Thoracic aorta (tissue), 2 donors: ENCODE measurements at regions not wholly inside any gene's neighbourhood (a gene's known extent, or its start where the extent isn't known, plus 50 kb on each side); places are given as distances from the start of the nearest gene placed in this dataset.
A peak's percentile ranks its signal among the peaks of the same experiment; 100 is the strongest.

ENCODE experiments used
- ATAC-seq: fragments of 150-250 bp; one replicate; pipeline ENCODE4 v1.8.0; 2017; ENCODE audit warnings: low read depth; ENCODE audit not compliant: insufficient number of reproducible peaks, low FRiP score
- DNase-seq: peaks from one replicate; pipeline ENCODE4 v3.0.0-alpha.2; 2020; ENCODE audit warnings: low spot score
- H3K27ac ChIP-seq, 2 donors: fragments of 200-600 bp; sonication (generic); 1 replicate in 1 of 2; 2 replicates in 1 of 2; pipeline ENCODE4 v1.5.1; 2016; ENCODE audit warnings: mild to moderate bottlenecking in 2 of 2, moderate library complexity in 2 of 2
- H3K27me3 ChIP-seq: fragments of 200-600 bp; sonication (generic); replicated peaks from 2 replicates; pipeline ENCODE4 v1.6.0; 2016; ENCODE audit warnings: mild to moderate bottlenecking; ENCODE audit not compliant: insufficient read depth
- H3K36me3 ChIP-seq: fragments of 200-600 bp; sonication (generic); one replicate; pipeline ENCODE4 v1.5.1; 2016
- H3K4me1 ChIP-seq, 2 donors: fragments of 200-600 bp; sonication (generic); 1 replicate in 1 of 2; 2 replicates in 1 of 2; pipeline versions ENCODE4 v1.5.1 to v1.6.0; 2016; ENCODE audit warnings: low read depth in 2 of 2, mild to moderate bottlenecking in 1 of 2; ENCODE audit not compliant: control insufficient read depth in 1 of 2
- H3K4me3 ChIP-seq: fragments of 200-600 bp; sonication (generic); 2 replicates; pipeline ENCODE4 v1.5.1; 2016; ENCODE audit warnings: mild to moderate bottlenecking
- H3K9me3 ChIP-seq: fragments of 200-600 bp; sonication (generic); 2 replicates; pipeline ENCODE4 v1.5.1; 2016
- TF ChIP-seq, protein P1 (sequence below): fragments of 200-600 bp; sonication (generic); IDR thresholded peaks from one replicate; pipeline ENCODE4 v1.5.1; 2019; ENCODE audit warnings: antibody characterized with exemption

- TF ChIP-seq, protein P1, sequence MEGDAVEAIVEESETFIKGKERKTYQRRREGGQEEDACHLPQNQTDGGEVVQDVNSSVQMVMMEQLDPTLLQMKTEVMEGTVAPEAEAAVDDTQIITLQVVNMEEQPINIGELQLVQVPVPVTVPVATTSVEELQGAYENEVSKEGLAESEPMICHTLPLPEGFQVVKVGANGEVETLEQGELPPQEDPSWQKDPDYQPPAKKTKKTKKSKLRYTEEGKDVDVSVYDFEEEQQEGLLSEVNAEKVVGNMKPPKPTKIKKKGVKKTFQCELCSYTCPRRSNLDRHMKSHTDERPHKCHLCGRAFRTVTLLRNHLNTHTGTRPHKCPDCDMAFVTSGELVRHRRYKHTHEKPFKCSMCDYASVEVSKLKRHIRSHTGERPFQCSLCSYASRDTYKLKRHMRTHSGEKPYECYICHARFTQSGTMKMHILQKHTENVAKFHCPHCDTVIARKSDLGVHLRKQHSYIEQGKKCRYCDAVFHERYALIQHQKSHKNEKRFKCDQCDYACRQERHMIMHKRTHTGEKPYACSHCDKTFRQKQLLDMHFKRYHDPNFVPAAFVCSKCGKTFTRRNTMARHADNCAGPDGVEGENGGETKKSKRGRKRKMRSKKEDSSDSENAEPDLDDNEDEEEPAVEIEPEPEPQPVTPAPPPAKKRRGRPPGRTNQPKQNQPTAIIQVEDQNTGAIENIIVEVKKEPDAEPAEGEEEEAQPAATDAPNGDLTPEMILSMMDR = no peak
- ATAC-seq = no peak
- Histone ChIP-seq H3K4me3 (no peak overlapping the region), H3K27me3 (no peaks in the 10 kb centered on the region), H3K36me3 (no peaks in the 10 kb centered on the region), H3K27ac (no peak overlapping the region), H3K4me1 (no peaks in the 10 kb centered on the region), H3K9me3 (no peaks in the 10 kb centered on the region)
- no peak for DNase-seq
Observed at GRCh38 chr5:50953290-50953689, 286.9 kb downstream of the PARP8 start.

DNA sequence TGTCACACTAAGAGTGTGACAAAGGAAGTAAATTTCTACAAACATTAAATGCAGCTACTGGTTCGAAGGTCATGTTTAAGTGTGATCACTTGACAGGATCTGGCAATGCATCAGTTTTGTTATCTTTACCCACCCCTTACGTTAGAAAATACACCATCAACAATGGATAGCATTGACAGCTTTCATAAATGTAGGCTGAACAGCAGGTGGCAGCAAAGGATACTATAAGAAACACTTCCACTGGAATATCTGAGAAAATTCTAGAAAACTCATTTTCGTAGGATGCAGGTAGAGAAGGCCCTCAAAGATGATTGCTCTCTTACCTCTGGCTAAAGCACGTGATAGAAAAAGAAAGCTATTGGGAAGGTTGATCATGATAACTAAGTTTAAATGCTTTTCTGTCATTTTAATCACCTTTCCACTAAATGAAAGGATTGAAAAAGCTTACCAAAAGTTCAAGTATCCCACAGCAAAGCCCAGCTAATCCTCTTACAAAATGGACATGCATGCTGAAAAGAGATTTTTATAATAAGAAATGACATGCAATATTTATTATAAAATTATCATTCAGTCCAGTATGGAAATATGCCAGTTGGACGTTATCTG is 292.5 kb downstream of the PARP8 start:
- Histone ChIP-seq H3K27me3 (peaks cover 10% of the 10 kb centered on the region), H3K4me3 (no peak overlapping the region), H3K36me3 (no peaks in the 10 kb centered on the region), H3K9me3 (no peaks in the 10 kb centered on the region), H3K4me1 (peaks cover 10 to 12% of the 10 kb centered on the region in 2 donors), H3K27ac (no peak overlapping the region)
- TF ChIP-seq, protein P1 = peak; percentile 39
- no peak for ATAC-seq
- DNase-seq = no peak

DNA sequence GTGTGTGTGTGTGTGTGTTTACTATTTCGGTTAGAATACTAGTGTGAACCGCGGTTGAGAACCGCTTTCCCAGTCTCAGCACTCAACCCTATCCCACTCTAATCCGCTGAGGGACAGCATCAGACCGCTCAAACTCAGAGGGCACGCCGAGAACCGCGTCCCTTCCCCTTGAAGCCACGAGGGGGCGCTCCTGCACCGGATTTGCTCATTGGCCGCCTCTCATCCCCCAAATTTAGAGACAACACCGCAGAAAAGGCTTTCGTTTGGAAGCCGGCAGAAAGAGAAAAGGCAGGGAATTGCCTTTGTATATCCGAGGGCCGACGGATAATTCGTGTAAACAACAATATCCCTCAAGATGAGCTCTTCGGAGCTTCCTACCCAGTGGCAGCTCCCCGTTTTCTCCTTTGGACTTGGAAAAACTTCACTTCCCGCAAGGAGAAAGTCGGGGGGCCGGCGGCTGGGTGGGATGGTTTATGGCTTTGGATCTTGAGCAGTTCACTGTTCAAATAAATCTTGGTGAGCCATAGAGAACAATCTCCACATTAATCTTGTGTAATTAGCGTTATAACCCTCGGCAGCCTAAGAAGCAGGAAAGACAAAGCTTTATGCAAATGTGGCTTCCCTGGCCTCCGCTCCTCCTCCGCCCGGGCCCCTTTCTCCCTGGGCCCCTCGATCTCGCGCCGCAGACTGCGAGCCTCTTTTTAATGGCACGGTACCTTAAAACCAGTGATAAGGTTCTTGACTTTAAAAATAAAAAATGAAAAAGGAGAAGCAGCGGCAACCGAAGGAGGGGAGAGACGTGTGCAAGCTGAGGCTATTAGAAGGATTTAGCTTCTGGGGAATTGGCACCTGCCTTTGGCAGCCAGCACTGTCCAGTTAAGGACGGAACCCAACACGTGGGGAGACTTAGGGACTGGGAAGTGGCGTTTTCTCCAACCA is 296.8 kb downstream of the PARP8 start:
- H3K27me3 ChIP-seq = peaks cover 19% of the 10 kb centered on the region
- TF ChIP-seq, protein P1 = peak; percentile 58
- ATAC-seq (no peak), DNase-seq (no peak)
- no peaks in the 10 kb centered on the region for H3K9me3 ChIP-seq
- peak overlapping the region; percentile 69 for H3K4me3 ChIP-seq
- H3K4me1 ChIP-seq = peaks cover 14 to 29% of the 10 kb centered on the region in 2 donors
- no peaks in the 10 kb centered on the region for H3K36me3 ChIP-seq
- H3K27ac ChIP-seq = no peak overlapping the region

GRCh38 chr5:50963971-50964745 is 297.7 kb downstream of the PARP8 start:
- no peaks in the 10 kb centered on the region for H3K9me3 ChIP-seq
- no peaks in the 10 kb centered on the region for H3K36me3 ChIP-seq
- peak overlapping the region; percentile 69 for H3K4me3 ChIP-seq
- ATAC-seq (no peak), DNase-seq (no peak)
- peaks cover 19% of the 10 kb centered on the region for H3K27me3 ChIP-seq
- H3K27ac ChIP-seq = no peak overlapping the region
- TF ChIP-seq, protein P1 = no peak
- peaks cover 17 to 38% of the 10 kb centered on the region in 2 donors for H3K4me1 ChIP-seq
